Heart left ventricle (tissue), 16 donors: ENCODE measurements at regions not wholly inside any gene's neighbourhood (a gene's known extent, or its start where the extent isn't known, plus 50 kb on each side); places are given as distances from the start of the nearest gene placed in this dataset.
"Not testable (repeated sequence)": the region's sequence is repeated elsewhere in the genome, so short reads cannot be mapped to it uniquely, and the experiment has no call there.

Source experiments
- ATAC-seq, 4 donors: fragments of 200-7000 bp; cut with Tn5 transposase; one replicate each; pipeline ENCODE4 v1.9.1; 2020 to 2022; ENCODE audit warnings: moderate library complexity in 4 of 4, mild to moderate bottlenecking in 3 of 4, moderate number of reproducible peaks in 1 of 4
- DNase-seq, 5 donors: peaks; one replicate each; pipeline ENCODE4 v3.0.0-alpha.2; 2020
- H3K27ac ChIP-seq, 12 donors: fragments of 200-600 bp; sonication (generic) in 4 of 12; one replicate each; pipeline versions ENCODE4 v1.5.0 to v1.8.0; 2016 to 2022; ENCODE audit warnings: mild to moderate bottlenecking in 2 of 12
- H3K27me3 ChIP-seq, 9 donors: fragments of 200-600 bp; sonication (generic) in 2 of 9; one replicate each; pipeline versions ENCODE4 v1.5.1 to v1.8.0; 2016 to 2022; ENCODE audit warnings: mild to moderate bottlenecking in 3 of 9
- H3K36me3 ChIP-seq, 9 donors: fragments of 200-600 bp; sonication (generic) in 2 of 9; one replicate each; pipeline versions ENCODE4 v1.5.0 to v1.8.0; 2018 to 2022; ENCODE audit warnings: mild to moderate bottlenecking in 2 of 9
- H3K4me1 ChIP-seq, 12 donors: fragments of 200-600 bp; sonication (generic) in 4 of 12; one replicate each; pipeline versions ENCODE4 v1.5.0 to v1.8.0; 2016 to 2022; ENCODE audit warnings: mild to moderate bottlenecking in 3 of 12
- H3K4me3 ChIP-seq, 12 donors: fragments of 200-600 bp; sonication (generic) in 4 of 12; one replicate each; pipeline versions ENCODE4 v1.5.0 to v1.8.0; 2017 to 2022; ENCODE audit warnings: mild to moderate bottlenecking in 9 of 12, moderate library complexity in 4 of 12
- H3K9me3 ChIP-seq, 12 donors: fragments of 200-600 bp; sonication (generic) in 4 of 12; one replicate each; pipeline versions ENCODE4 v1.5.0 to v1.8.0; 2016 to 2022; ENCODE audit warnings: mild to moderate bottlenecking in 1 of 12
- POLR2A ChIP-seq, 2 donors: fragments of 450-650 bp; IDR thresholded peaks; one replicate each; pipeline ENCODE4 v1.6.1; 2017; ENCODE audit warnings: antibody characterized with exemption in 2 of 2, mild to moderate bottlenecking in 2 of 2, moderate library complexity in 2 of 2
- WGBS, 4 donors: extraction: QIAGEN DNeasy Blood & Tissue Kit in 2 of 4; methylation state at CpG; one replicate each; pipeline versions ENCODE4 v1.1.5 to v1.1.7; 2013 to 2018; 5-methylcytosine and 5-hydroxymethylcytosine counted together
- intact Hi-C, 10 donors: fragments of 100-400 bp; cut with DNase I; formaldehyde crosslinking; loops; one replicate each; pipeline versions ENCODE4 v1.11.1 to v1.14.2; 2022
- TF ChIP-seq, protein P1 (sequence below), 12 donors: fragments of 200-600 bp; sonication (generic) in 4 of 12; IDR thresholded peaks; one replicate each; pipeline versions ENCODE4 v1.5.0 to v1.8.0; 2018 to 2022; ENCODE audit warnings: antibody characterized with exemption in 12 of 12, mild to moderate bottlenecking in 5 of 12
- donor health status: ischemic (EF 13 %, LVEDD 7.1; RV severe dilation, severe dysfunction).
- donor health status: healthy with polysubstance abuse.
- donor health status: DM: no; HTN: yes; CAD: no.
- donor health status: DM: no; HTN: no; CAD: no.
- donor health status: ischemic (EF 25% LVEDD 6.9; RV normal size, moderate dysfunction).
- donor health status: ischemic (EF 25% LVEDD 5.7; RV mildly dilated, moderate dysfunction).
- donor health status: healthy.
- donor health status: DM: yes; HTN: yes; CAD: no.
- donor health status: ischemic (EF 35%, LVEDD 5.7; RV mildly dilated, moderate dysfunction).
- donor health status: nonischemic (EF 11% LVEDD 7.7; RV severe dilation, severe dysfunction).
- donor health status: DM: yes; HTN: yes; CAD: no.
- donor health status: PGD.
- donor health status: ischemic (EF 29% LVEDD 5.4; RV normal size, mild dysfunction).
- donor health status: nonischemic (EF 23%, LVEDD 6.1; RV moderate dilation, normal function).

DNA sequence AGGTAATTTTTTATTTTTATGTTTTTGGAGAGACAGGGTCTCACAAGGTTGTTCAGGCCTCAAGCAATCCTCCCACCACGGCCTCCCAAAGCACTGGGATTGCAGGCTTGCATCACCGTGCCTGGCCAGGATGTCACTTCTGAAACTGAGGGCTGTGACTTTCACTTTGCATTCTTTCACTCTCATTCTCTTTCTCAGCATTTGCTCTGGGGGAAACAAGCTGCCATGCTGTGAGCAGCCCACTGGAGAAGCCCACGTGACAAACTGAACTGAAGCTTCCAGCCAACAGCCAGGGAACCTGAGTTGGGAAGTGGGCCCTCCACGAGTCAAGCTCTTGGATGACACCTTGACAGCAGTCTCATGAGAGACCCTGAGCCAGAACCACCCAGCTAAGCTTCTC lies 109.4 kb downstream of the C5orf15 start:
- H3K9me3 ChIP-seq = no peaks in the 10 kb centered on the region
- TF ChIP-seq POLR2A (IDR thresholded peaks at IDR 0.05) = no peak
- TF ChIP-seq, protein P1, sequence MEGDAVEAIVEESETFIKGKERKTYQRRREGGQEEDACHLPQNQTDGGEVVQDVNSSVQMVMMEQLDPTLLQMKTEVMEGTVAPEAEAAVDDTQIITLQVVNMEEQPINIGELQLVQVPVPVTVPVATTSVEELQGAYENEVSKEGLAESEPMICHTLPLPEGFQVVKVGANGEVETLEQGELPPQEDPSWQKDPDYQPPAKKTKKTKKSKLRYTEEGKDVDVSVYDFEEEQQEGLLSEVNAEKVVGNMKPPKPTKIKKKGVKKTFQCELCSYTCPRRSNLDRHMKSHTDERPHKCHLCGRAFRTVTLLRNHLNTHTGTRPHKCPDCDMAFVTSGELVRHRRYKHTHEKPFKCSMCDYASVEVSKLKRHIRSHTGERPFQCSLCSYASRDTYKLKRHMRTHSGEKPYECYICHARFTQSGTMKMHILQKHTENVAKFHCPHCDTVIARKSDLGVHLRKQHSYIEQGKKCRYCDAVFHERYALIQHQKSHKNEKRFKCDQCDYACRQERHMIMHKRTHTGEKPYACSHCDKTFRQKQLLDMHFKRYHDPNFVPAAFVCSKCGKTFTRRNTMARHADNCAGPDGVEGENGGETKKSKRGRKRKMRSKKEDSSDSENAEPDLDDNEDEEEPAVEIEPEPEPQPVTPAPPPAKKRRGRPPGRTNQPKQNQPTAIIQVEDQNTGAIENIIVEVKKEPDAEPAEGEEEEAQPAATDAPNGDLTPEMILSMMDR (IDR thresholded peaks at IDR 0.05) = no peak
- H3K27ac ChIP-seq = no peak overlapping the region
- DNase-seq = no peak
- ATAC-seq = no peak
- 59 to 80% (median 71%) methylated on average over 4 of the region's 4 CpGs for WGBS, 4 donors
- H3K4me1 ChIP-seq = no peaks in the 10 kb centered on the region
- H3K36me3 ChIP-seq = no peaks in the 10 kb centered on the region
- no peaks in the 10 kb centered on the region for H3K27me3 ChIP-seq
- intact Hi-C loops = no loop called here
- H3K4me3 ChIP-seq = no peak overlapping the region

DNA sequence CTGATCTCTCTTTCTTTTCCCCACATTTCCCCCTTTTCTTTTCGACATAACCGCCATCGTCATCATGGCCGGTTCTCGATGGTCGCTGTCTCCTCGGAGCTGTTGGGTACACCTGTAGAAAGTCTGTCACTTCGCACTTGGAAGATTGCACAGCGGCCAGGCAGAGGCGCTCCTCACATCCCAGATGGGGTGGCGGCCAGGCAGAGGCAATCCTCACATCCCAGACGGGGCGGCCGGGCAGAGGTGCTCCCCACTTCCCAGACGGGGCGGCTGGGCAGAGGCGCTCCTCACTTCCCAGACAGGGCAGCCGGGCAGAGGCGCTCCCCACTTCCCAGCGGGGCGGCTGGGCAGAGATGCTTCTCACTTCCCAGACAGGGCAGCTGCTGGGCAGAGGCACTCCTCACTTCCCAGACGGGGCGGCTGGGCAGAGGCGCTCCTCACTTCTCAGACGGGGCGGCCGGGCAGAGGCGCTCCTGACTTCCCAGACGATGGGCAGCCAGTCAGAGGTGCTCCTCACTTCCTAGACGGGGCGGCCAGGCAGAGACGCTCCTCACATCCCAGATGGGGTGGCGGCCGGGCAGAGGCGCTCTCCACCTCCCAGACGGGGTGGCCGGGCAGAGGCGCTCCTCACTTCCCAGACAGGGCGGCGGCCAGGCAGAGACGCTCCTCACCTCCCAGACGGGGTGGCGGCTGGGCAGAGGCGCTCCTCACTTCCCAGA lies 110.7 kb downstream of the C5orf15 start:
- intact Hi-C loops, H3K36me3 ChIP-seq: not testable (repeated sequence)

GRCh38 chr5:133854554-133854953 lies 113.9 kb downstream of the C5orf15 start:
- ATAC-seq (no peak), DNase-seq (no peak)
- no peaks in the 10 kb centered on the region for H3K36me3 ChIP-seq
- H3K27ac ChIP-seq = no peak overlapping the region
- intact Hi-C loops = no loop called here
- peaks cover 0 to 4% (median 0%) of the 10 kb centered on the region in 9 donors for H3K27me3 ChIP-seq
- H3K9me3 ChIP-seq = no peaks in the 10 kb centered on the region
- 81 to 90% (median 85%) methylated on average over 4 to 8 of the region's 8 CpGs for WGBS, 4 donors
- H3K4me1 ChIP-seq = no peaks in the 10 kb centered on the region
- no peak overlapping the region for H3K4me3 ChIP-seq
- no peak for TF ChIP-seq POLR2A (IDR thresholded peaks at IDR 0.05)
- TF ChIP-seq, protein P1 (IDR thresholded peaks at IDR 0.05) = no peak

More for the DNA sequence above, 110.7 kb downstream of the C5orf15 start:
- not testable (repeated sequence) for H3K4me1 ChIP-seq, H3K9me3 ChIP-seq, DNase-seq, H3K27ac ChIP-seq, H3K27me3 ChIP-seq, H3K4me3 ChIP-seq, ATAC-seq
- WGBS, 4 donors = 88 to 95% (median 91%) methylated on average over 19 to 44 of the region's 44 CpGs

- 58 to 71% (median 62%) methylated on average over 6 of the region's 6 CpGs for WGBS, 4 donors
- intact Hi-C loops = no loop called here
- no peak for ATAC-seq
Observed at GRCh38 chr5:133853646-133854365, 114.6 kb downstream of the C5orf15 start.

More at GRCh38 chr5:133853646-133854365, 114.6 kb downstream of the C5orf15 start:
- Histone ChIP-seq H3K27ac (no peak overlapping the region), H3K4me1 (peaks cover 0 to 6% (median 0%) of the 10 kb centered on the region in 12 donors), H3K4me3 (no peak overlapping the region), H3K36me3 (no peaks in the 10 kb centered on the region), H3K9me3 (no peaks in the 10 kb centered on the region), H3K27me3 (peaks cover 0 to 6% (median 0%) of the 10 kb centered on the region in 9 donors)
- no peak for DNase-seq
- TF ChIP-seq, protein P1 (IDR thresholded peaks at IDR 0.05) = no peak
- TF ChIP-seq POLR2A (IDR thresholded peaks at IDR 0.05) = no peak
